GM12891 (cell line): ENCODE measurements at regions not wholly inside any gene's neighbourhood (a gene's known extent, or its start where the extent isn't known, plus 50 kb on each side); places are given as distances from the start of the nearest gene placed in this dataset.

Experiments used
- PAX5 ChIP-seq: IDR thresholded peaks from 2 replicates; pipeline ENCODE4 v1.6.1; 2011; ENCODE audit warnings: low read length, moderate library complexity, mild to moderate bottlenecking; ENCODE audit not compliant: insufficient read depth, severe bottlenecking
- POLR2A ChIP-seq: IDR thresholded peaks from 2 replicates; pipeline ENCODE4 v1.6.1; 2011; ENCODE audit warnings: low read depth, low read length, control low read depth
- POLR2AphosphoS5 ChIP-seq: IDR thresholded peaks from 2 replicates; pipeline ENCODE4 v1.6.1; 2011; ENCODE audit warnings: low read depth, low read length, control low read depth
- POU2F2 ChIP-seq: IDR thresholded peaks from 2 replicates; pipeline ENCODE4 v1.6.1; 2011; ENCODE audit warnings: low read depth, mild to moderate bottlenecking, control low read depth, low read length, moderate library complexity
- SPI1 ChIP-seq: IDR thresholded peaks from 2 replicates; pipeline ENCODE4 v1.6.1; 2011; ENCODE audit warnings: low read depth, low read length, control low read depth
- TAF1 ChIP-seq: IDR thresholded peaks from 2 replicates; pipeline ENCODE4 v1.6.1; 2011; ENCODE audit warnings: low read depth, low read length, control low read depth

GRCh38 chr4:20119141-20119540, 132.6 kb upstream of the SLIT2 start:
- no peak for TF ChIP-seq SPI1
- TF ChIP-seq TAF1 = no peak
- no peak for TF ChIP-seq POLR2A
- TF ChIP-seq POLR2AphosphoS5 = no peak
- TF ChIP-seq POU2F2 = no peak
- no peak for TF ChIP-seq PAX5
